ENCODE measurements at regions not wholly inside any gene's neighbourhood (a gene's known extent, or its start where the extent isn't known, plus 50 kb on each side); places are given as distances from the start of the nearest gene placed in this dataset.

- H3K4me1 ChIP-seq (ENCODE audit: control insufficient read depth in 1 of 2, insufficient read depth in 2 of 2, low read length in 2 of 2): no peaks in the 10 kb centered on the region
- no peaks in the 10 kb centered on the region for H3K27me3 ChIP-seq (ENCODE audit: control insufficient read depth in 1 of 2, insufficient read depth in 2 of 2, low read length in 2 of 2)
- no peak overlapping the region for H3K9ac ChIP-seq (ENCODE audit: low read depth in 1 of 2, low read length in 2 of 2)
- no peaks in the 10 kb centered on the region for H3K36me3 ChIP-seq (ENCODE audit: control insufficient read depth in 1 of 2, insufficient read depth in 2 of 2, low read length in 2 of 2)
- no peak overlapping the region for H3K4me3 ChIP-seq (ENCODE audit: low read depth in 1 of 2, low read length in 2 of 2)
- H3K27ac ChIP-seq (ENCODE audit: low read depth, low read length): no peak overlapping the region
- H3K9me3 ChIP-seq (ENCODE audit: control insufficient read depth in 1 of 2, low read length in 2 of 2): peaks cover 0 to 3% of the 10 kb centered on the region in 2 donors
These were observed 666.2 kb downstream of the KCTD8 start for GRCh38 chr4:43782391-43782790.

DNA sequence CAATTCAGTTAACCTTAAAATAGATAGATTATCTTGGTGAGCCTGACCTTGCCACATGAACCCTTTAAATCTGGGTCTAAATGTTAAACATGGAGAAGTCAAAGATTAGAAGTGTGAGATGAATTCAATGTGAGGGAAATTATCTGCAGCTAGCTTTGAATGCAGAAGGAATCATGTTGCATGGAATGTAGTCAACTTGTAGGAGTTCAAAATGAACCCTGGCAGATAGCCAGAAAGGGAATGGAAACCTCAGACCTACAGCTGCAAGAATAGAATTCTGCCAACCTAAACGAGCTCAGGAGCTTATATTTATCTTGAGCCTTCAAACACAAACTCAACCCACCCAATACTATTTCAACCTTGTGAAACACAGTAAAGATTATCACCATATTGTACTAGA lies 632.5 kb downstream of the KCTD8 start:
- peak overlapping the region; percentile 1 for H3K27ac ChIP-seq (ENCODE audit: low read depth, low read length)
- H3K9ac ChIP-seq (ENCODE audit: low read depth in 1 of 2, low read length in 2 of 2): no peak overlapping the region
- H3K4me3 ChIP-seq (ENCODE audit: low read depth in 1 of 2, low read length in 2 of 2): no peak overlapping the region
- no peaks in the 10 kb centered on the region for H3K4me1 ChIP-seq (ENCODE audit: control insufficient read depth in 1 of 2, insufficient read depth in 2 of 2, low read length in 2 of 2)
- no peaks in the 10 kb centered on the region for H3K27me3 ChIP-seq (ENCODE audit: control insufficient read depth in 1 of 2, insufficient read depth in 2 of 2, low read length in 2 of 2)
- H3K9me3 ChIP-seq (ENCODE audit: control insufficient read depth in 1 of 2, low read length in 2 of 2): peaks cover 0 to 9% of the 10 kb centered on the region in 2 donors
- no peaks in the 10 kb centered on the region for H3K36me3 ChIP-seq (ENCODE audit: control insufficient read depth in 1 of 2, insufficient read depth in 2 of 2, low read length in 2 of 2)

- H3K4me3 ChIP-seq (ENCODE audit: low read depth in 1 of 2, low read length in 2 of 2): no peak overlapping the region
- no peak overlapping the region for H3K9ac ChIP-seq (ENCODE audit: low read depth in 1 of 2, low read length in 2 of 2)
- H3K9me3 ChIP-seq (ENCODE audit: control insufficient read depth in 1 of 2, low read length in 2 of 2): peaks cover 11 to 17% of the 10 kb centered on the region in 2 donors
- no peaks in the 10 kb centered on the region for H3K36me3 ChIP-seq (ENCODE audit: control insufficient read depth in 1 of 2, insufficient read depth in 2 of 2, low read length in 2 of 2)
- H3K27ac ChIP-seq (ENCODE audit: low read depth, low read length): no peak overlapping the region
- H3K27me3 ChIP-seq (ENCODE audit: control insufficient read depth in 1 of 2, insufficient read depth in 2 of 2, low read length in 2 of 2): no peaks in the 10 kb centered on the region
- no peaks in the 10 kb centered on the region for H3K4me1 ChIP-seq (ENCODE audit: control insufficient read depth in 1 of 2, insufficient read depth in 2 of 2, low read length in 2 of 2)
These were observed 626.0 kb downstream of the KCTD8 start for GRCh38 chr4:43822621-43823020.

DNA sequence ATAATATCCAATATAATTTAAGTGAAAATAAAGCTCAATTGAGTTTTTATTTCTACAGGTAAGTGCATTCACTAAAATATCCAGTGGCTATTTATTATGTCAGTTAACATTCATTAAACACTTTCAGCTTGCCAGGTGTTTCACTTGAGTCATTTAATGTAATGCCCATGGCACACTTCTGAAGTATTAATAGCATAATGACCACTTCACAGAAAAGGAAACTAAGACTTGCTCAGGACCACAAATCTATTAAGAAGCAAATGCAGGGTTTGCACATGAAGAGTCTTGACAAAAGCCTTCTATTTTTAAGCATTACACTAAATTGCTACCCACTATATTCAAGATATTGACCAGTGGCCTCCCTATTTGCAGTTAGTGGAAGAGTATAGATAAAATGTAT lies 612.7 kb downstream of the KCTD8 start:
- Histone ChIP-seq H3K9ac (ENCODE audit: low read depth in 1 of 2, low read length in 2 of 2) (no peak overlapping the region), H3K4me1 (ENCODE audit: control insufficient read depth in 1 of 2, insufficient read depth in 2 of 2, low read length in 2 of 2) (no peaks in the 10 kb centered on the region), H3K27ac (ENCODE audit: low read depth, low read length) (no peak overlapping the region), H3K9me3 (ENCODE audit: control insufficient read depth in 1 of 2, low read length in 2 of 2) (peaks cover 1 to 3% of the 10 kb centered on the region in 2 donors), H3K4me3 (ENCODE audit: low read depth in 1 of 2, low read length in 2 of 2) (no peak overlapping the region), H3K36me3 (ENCODE audit: control insufficient read depth in 1 of 2, insufficient read depth in 2 of 2, low read length in 2 of 2) (no peaks in the 10 kb centered on the region), H3K27me3 (ENCODE audit: control insufficient read depth in 1 of 2, insufficient read depth in 2 of 2, low read length in 2 of 2) (no peaks in the 10 kb centered on the region)

DNA sequence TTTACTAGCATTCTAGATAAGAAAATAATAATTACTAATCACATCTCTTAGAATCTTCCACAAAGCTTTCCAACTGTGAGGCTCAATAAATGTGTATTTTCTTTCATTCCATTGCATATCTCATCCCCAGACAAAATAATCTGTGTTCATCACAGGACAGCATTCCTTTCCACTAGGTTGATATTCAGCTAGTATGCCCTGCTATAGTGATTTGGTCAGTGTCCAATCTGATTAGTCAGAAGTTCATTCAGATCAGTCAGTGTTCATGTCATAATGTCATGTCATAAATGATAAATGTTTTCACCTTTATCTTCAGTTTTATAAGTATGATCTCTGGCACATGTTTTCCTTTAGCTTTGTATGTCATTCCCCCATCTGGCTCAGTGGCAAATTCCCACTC lies 611.4 kb downstream of the KCTD8 start:
- Histone ChIP-seq H3K27ac (ENCODE audit: low read depth, low read length) (no peak overlapping the region), H3K4me1 (ENCODE audit: control insufficient read depth in 1 of 2, insufficient read depth in 2 of 2, low read length in 2 of 2) (no peaks in the 10 kb centered on the region), H3K36me3 (ENCODE audit: control insufficient read depth in 1 of 2, insufficient read depth in 2 of 2, low read length in 2 of 2) (no peaks in the 10 kb centered on the region), H3K9ac (ENCODE audit: low read depth in 1 of 2, low read length in 2 of 2) (no peak overlapping the region), H3K4me3 (ENCODE audit: low read depth in 1 of 2, low read length in 2 of 2) (no peak overlapping the region), H3K9me3 (ENCODE audit: control insufficient read depth in 1 of 2, low read length in 2 of 2) (peaks cover 1 to 3% of the 10 kb centered on the region in 2 donors), H3K27me3 (ENCODE audit: control insufficient read depth in 1 of 2, insufficient read depth in 2 of 2, low read length in 2 of 2) (no peaks in the 10 kb centered on the region)

DNA sequence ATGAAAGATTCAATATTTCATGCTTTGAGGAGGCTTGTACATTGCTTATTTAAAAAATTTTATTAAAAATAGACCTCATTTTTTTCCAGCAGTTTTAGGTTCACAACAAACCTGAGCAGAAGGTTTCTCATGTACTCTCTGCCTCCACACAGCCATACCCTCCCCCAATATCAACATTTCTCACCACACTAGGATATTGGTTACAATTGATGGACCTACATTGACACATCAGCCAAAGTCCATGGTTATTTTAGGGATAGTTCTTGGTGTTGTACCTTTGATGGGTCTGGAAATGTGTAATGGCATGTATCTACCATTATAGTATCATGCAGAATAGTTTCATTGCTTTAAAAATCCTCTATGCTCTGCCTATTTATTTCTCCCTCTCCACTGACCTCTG lies 611.0 kb downstream of the KCTD8 start:
- Histone ChIP-seq H3K9ac (ENCODE audit: low read depth in 1 of 2, low read length in 2 of 2) (no peak overlapping the region), H3K27me3 (ENCODE audit: control insufficient read depth in 1 of 2, insufficient read depth in 2 of 2, low read length in 2 of 2) (no peaks in the 10 kb centered on the region), H3K4me1 (ENCODE audit: control insufficient read depth in 1 of 2, insufficient read depth in 2 of 2, low read length in 2 of 2) (no peaks in the 10 kb centered on the region), H3K27ac (ENCODE audit: low read depth, low read length) (no peak overlapping the region), H3K9me3 (ENCODE audit: control insufficient read depth in 1 of 2, low read length in 2 of 2) (peaks cover 1 to 3% of the 10 kb centered on the region in 2 donors), H3K4me3 (ENCODE audit: low read depth in 1 of 2, low read length in 2 of 2) (no peak overlapping the region), H3K36me3 (ENCODE audit: control insufficient read depth in 1 of 2, insufficient read depth in 2 of 2, low read length in 2 of 2) (no peaks in the 10 kb centered on the region)

- Histone ChIP-seq H3K27me3 (ENCODE audit: control insufficient read depth in 1 of 2, insufficient read depth in 2 of 2, low read length in 2 of 2) (no peaks in the 10 kb centered on the region), H3K4me3 (ENCODE audit: low read depth in 1 of 2, low read length in 2 of 2) (no peak overlapping the region), H3K36me3 (ENCODE audit: control insufficient read depth in 1 of 2, insufficient read depth in 2 of 2, low read length in 2 of 2) (no peaks in the 10 kb centered on the region), H3K27ac (ENCODE audit: low read depth, low read length) (no peak overlapping the region), H3K9ac (ENCODE audit: low read depth in 1 of 2, low read length in 2 of 2) (no peak overlapping the region), H3K9me3 (ENCODE audit: control insufficient read depth in 1 of 2, low read length in 2 of 2) (peaks cover 0 to 1% of the 10 kb centered on the region in 2 donors), H3K4me1 (ENCODE audit: control insufficient read depth in 1 of 2, insufficient read depth in 2 of 2, low read length in 2 of 2) (no peaks in the 10 kb centered on the region)
These were observed 606.0 kb downstream of the KCTD8 start for GRCh38 chr4:43842594-43842993.

DNA sequence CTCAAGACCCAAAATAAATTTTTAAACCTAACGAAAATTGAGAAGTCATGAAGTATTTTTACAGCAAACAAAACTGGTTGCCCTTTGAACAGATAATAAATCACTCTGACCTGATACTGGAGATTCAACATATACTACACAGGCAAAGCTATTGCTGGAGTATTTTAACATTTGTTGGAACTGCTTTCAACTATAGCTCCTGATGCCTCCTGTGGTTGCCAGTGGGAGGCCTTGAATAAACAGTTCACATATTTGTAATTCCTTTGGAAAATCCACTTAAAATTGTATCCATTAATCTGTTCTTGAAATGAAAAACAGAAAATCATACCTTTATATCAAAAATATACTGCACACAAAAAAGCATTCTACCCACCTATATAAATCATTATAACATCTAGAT lies 605.1 kb downstream of the KCTD8 start:
- no peak overlapping the region for H3K4me3 ChIP-seq (ENCODE audit: low read depth in 1 of 2, low read length in 2 of 2)
- H3K4me1 ChIP-seq (ENCODE audit: control insufficient read depth in 1 of 2, insufficient read depth in 2 of 2, low read length in 2 of 2): no peaks in the 10 kb centered on the region
- no peaks in the 10 kb centered on the region for H3K36me3 ChIP-seq (ENCODE audit: control insufficient read depth in 1 of 2, insufficient read depth in 2 of 2, low read length in 2 of 2)
- peaks cover 0 to 1% of the 10 kb centered on the region in 2 donors for H3K9me3 ChIP-seq (ENCODE audit: control insufficient read depth in 1 of 2, low read length in 2 of 2)
- H3K9ac ChIP-seq (ENCODE audit: low read depth in 1 of 2, low read length in 2 of 2): no peak overlapping the region
- no peak overlapping the region for H3K27ac ChIP-seq (ENCODE audit: low read depth, low read length)
- no peaks in the 10 kb centered on the region for H3K27me3 ChIP-seq (ENCODE audit: control insufficient read depth in 1 of 2, insufficient read depth in 2 of 2, low read length in 2 of 2)

- Histone ChIP-seq H3K4me1 (ENCODE audit: control insufficient read depth in 1 of 2, insufficient read depth in 2 of 2, low read length in 2 of 2) (no peaks in the 10 kb centered on the region), H3K9me3 (ENCODE audit: control insufficient read depth in 1 of 2, low read length in 2 of 2) (no peaks in the 10 kb centered on the region), H3K36me3 (ENCODE audit: control insufficient read depth in 1 of 2, insufficient read depth in 2 of 2, low read length in 2 of 2) (no peaks in the 10 kb centered on the region), H3K4me3 (ENCODE audit: low read depth in 1 of 2, low read length in 2 of 2) (no peak overlapping the region), H3K9ac (ENCODE audit: low read depth in 1 of 2, low read length in 2 of 2) (no peak overlapping the region), H3K27ac (ENCODE audit: low read depth, low read length) (no peak overlapping the region), H3K27me3 (ENCODE audit: control insufficient read depth in 1 of 2, insufficient read depth in 2 of 2, low read length in 2 of 2) (no peaks in the 10 kb centered on the region)
These were observed 602.5 kb downstream of the KCTD8 start for GRCh38 chr4:43846111-43846587.

- Histone ChIP-seq H3K36me3 (ENCODE audit: control insufficient read depth in 1 of 2, insufficient read depth in 2 of 2, low read length in 2 of 2) (no peaks in the 10 kb centered on the region), H3K27me3 (ENCODE audit: control insufficient read depth in 1 of 2, insufficient read depth in 2 of 2, low read length in 2 of 2) (no peaks in the 10 kb centered on the region), H3K4me1 (ENCODE audit: control insufficient read depth in 1 of 2, insufficient read depth in 2 of 2, low read length in 2 of 2) (no peaks in the 10 kb centered on the region), H3K9me3 (ENCODE audit: control insufficient read depth in 1 of 2, low read length in 2 of 2) (no peaks in the 10 kb centered on the region), H3K9ac (ENCODE audit: low read depth in 1 of 2, low read length in 2 of 2) (no peak overlapping the region), H3K4me3 (ENCODE audit: low read depth in 1 of 2, low read length in 2 of 2) (no peak overlapping the region), H3K27ac (ENCODE audit: low read depth, low read length) (no peak overlapping the region)
These were observed 594.9 kb downstream of the KCTD8 start for GRCh38 chr4:43853565-43854264.

All from duodenal mucosa (tissue), 2 donors.